Keratinocyte (primary cell): ENCODE measurements at regions not wholly inside any gene's neighbourhood (a gene's known extent, or its start where the extent isn't known, plus 50 kb on each side); places are given as distances from the start of the nearest gene placed in this dataset.

Experiments
- DNase-seq: peaks from one replicate; pipeline ENCODE4 v3.0.0-alpha.2; 2011; ENCODE audit warnings: low read depth, missing footprints, low spot score
- FAIRE-seq: peaks from 2 replicates; lab custom pipeline; 2011; peaks lifted over from hg19 to GRCh38; lab: Jason Lieb, UNC
- H2AFZ ChIP-seq: 2 replicates; pipeline ENCODE4 v1.6.0; 2012; ENCODE audit warnings: low read length, control low read depth, inconsistent platforms; ENCODE audit not compliant: control insufficient read depth
- H3K27ac ChIP-seq: 2 replicates; pipeline ENCODE4 v1.5.1; 2011; ENCODE audit warnings: low read length; ENCODE audit not compliant: control insufficient read depth, insufficient read depth
- H3K27me3 ChIP-seq: 3 replicates; pipeline ENCODE4 v1.6.0; 2011; ENCODE audit warnings: low read length; ENCODE audit not compliant: control insufficient read depth, insufficient read depth; ENCODE audit errors: extremely low read depth
- H3K36me3 ChIP-seq, 2 experiments: 2 replicates in 1 of 2; 3 replicates in 1 of 2; pipeline ENCODE4 v1.5.1; 2011; ENCODE audit warnings: low read length in 2 of 2, mild to moderate bottlenecking in 1 of 2; ENCODE audit not compliant: control insufficient read depth in 2 of 2, insufficient read depth in 2 of 2; ENCODE audit errors: extremely low read depth in 1 of 2
- H3K4me1 ChIP-seq: 3 replicates; pipeline ENCODE4 v1.5.1; 2011; ENCODE audit warnings: low read length; ENCODE audit not compliant: control insufficient read depth, insufficient read depth; ENCODE audit errors: extremely low read depth
- H3K4me2 ChIP-seq: 3 replicates; pipeline ENCODE4 v1.6.0; 2011; ENCODE audit warnings: low read depth, low read length; ENCODE audit not compliant: control insufficient read depth, insufficient read depth; ENCODE audit errors: extremely low read depth
- H3K4me3 ChIP-seq, 3 experiments: fragments of 200-600 bp in 1 of 3; sonication (generic) in 1 of 3; 2 replicates in 2 of 3; 3 replicates in 1 of 3; pipeline ENCODE4 v1.5.1; 2011 to 2016; ENCODE audit warnings: low read length in 3 of 3, mild to moderate bottlenecking in 3 of 3, control low read depth in 2 of 3, inconsistent platforms in 1 of 3, low read depth in 1 of 3, mixed read lengths in 1 of 3, mixed run types in 1 of 3, moderate library complexity in 1 of 3; ENCODE audit not compliant: control insufficient read depth in 2 of 3, insufficient read depth in 2 of 3; ENCODE audit errors: extremely low read depth in 1 of 3
- H3K79me2 ChIP-seq: 2 replicates; pipeline ENCODE4 v1.6.0; 2012; ENCODE audit warnings: low read length; ENCODE audit not compliant: control insufficient read depth, insufficient read depth
- H3K9ac ChIP-seq: 3 replicates; pipeline ENCODE4 v1.6.0; 2011; ENCODE audit warnings: low read length; ENCODE audit not compliant: control insufficient read depth, insufficient read depth; ENCODE audit errors: extremely low read depth
- H3K9me1 ChIP-seq: 3 replicates; pipeline ENCODE4 v1.6.0; 2011; ENCODE audit warnings: low read length; ENCODE audit not compliant: control insufficient read depth, insufficient read depth; ENCODE audit errors: extremely low read depth
- H3K9me3 ChIP-seq: 2 replicates; pipeline ENCODE4 v1.5.1; 2012; ENCODE audit warnings: low read depth, low read length; ENCODE audit not compliant: control insufficient read depth
- H4K20me1 ChIP-seq: 3 replicates; pipeline ENCODE4 v1.6.0; 2011; ENCODE audit warnings: low read length; ENCODE audit not compliant: control insufficient read depth, insufficient read depth; ENCODE audit errors: extremely low read depth
- EZH2 ChIP-seq: IDR thresholded peaks from one replicate; pipeline ENCODE4 v1.6.1; 2012; ENCODE audit warnings: inconsistent platforms, mild to moderate bottlenecking, low read length, moderate library complexity
- dilution Hi-C: fragments of 300-500 bp; cut with MboI; formaldehyde crosslinking; loops from one replicate; pipeline ENCODE4 v1.7.0; 2020; ENCODE audit warnings: low sequenced_read_pairs; ENCODE audit not compliant: extremely low pct_ligation_motif_present
- TF ChIP-seq, protein P1 (sequence below), 3 experiments: IDR thresholded peaks in 1 of 3; conservative IDR thresholded peaks in 1 of 3; optimal IDR thresholded peaks in 1 of 3; 2 replicates in 2 of 3; 3 replicates in 1 of 3; pipeline versions ENCODE3 to v1.5.1; 2011; ENCODE audit warnings: low read length in 3 of 3, mild to moderate bottlenecking in 3 of 3, moderate library complexity in 2 of 3, control low read depth in 1 of 3, inconsistent platforms in 1 of 3; ENCODE audit not compliant: insufficient read depth in 2 of 3; ENCODE audit errors: extremely low read depth in 1 of 3

DNA sequence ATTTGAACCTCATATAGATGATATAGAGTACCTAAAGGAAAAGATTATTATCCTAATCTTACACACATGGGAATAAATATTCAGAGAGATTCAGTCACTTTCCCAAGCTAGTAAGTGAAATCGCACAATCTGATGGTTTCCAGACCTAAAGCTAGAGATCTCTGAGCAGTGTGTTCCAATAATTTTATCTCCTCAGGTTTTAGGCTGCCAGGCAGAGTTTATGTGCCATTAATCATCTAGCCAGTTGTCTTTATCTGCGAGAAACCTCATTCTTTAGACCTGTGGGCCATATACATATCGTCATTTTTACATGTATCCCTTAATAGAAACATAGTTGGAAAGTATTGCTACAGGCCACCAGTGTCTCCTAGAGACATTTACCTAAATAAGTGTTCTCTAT, 647.2 kb upstream of the STEAP1 start:
- no peaks in the 10 kb centered on the region for H4K20me1 ChIP-seq
- no peaks in the 10 kb centered on the region for H3K27me3 ChIP-seq
- TF ChIP-seq EZH2: no peak
- TF ChIP-seq, protein P1, sequence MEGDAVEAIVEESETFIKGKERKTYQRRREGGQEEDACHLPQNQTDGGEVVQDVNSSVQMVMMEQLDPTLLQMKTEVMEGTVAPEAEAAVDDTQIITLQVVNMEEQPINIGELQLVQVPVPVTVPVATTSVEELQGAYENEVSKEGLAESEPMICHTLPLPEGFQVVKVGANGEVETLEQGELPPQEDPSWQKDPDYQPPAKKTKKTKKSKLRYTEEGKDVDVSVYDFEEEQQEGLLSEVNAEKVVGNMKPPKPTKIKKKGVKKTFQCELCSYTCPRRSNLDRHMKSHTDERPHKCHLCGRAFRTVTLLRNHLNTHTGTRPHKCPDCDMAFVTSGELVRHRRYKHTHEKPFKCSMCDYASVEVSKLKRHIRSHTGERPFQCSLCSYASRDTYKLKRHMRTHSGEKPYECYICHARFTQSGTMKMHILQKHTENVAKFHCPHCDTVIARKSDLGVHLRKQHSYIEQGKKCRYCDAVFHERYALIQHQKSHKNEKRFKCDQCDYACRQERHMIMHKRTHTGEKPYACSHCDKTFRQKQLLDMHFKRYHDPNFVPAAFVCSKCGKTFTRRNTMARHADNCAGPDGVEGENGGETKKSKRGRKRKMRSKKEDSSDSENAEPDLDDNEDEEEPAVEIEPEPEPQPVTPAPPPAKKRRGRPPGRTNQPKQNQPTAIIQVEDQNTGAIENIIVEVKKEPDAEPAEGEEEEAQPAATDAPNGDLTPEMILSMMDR (optimal IDR thresholded peaks at IDR 0.05 in 1 of 3, IDR thresholded peaks at IDR 0.05 in 1 of 3, conservative IDR thresholded peaks at IDR 0.05 in 1 of 3; ENCODE audit: extremely low read depth in 1 of 3, insufficient read depth in 2 of 3, low read length in 3 of 3): no peak
- no peak overlapping the region for H3K4me3 ChIP-seq
- dilution Hi-C loops: no loop called here
- no peaks in the 10 kb centered on the region for H3K79me2 ChIP-seq
- no peaks in the 10 kb centered on the region for H3K9me1 ChIP-seq
- no peak overlapping the region for H3K4me2 ChIP-seq
- H2AFZ ChIP-seq: no peak overlapping the region
- H3K36me3 ChIP-seq: no peaks in the 10 kb centered on the region
- H3K9ac ChIP-seq: no peak overlapping the region
- no peak for FAIRE-seq
- H3K9me3 ChIP-seq: no peaks in the 10 kb centered on the region
- no peak for DNase-seq
- H3K4me1 ChIP-seq: no peaks in the 10 kb centered on the region
- H3K27ac ChIP-seq: no peak overlapping the region

DNA sequence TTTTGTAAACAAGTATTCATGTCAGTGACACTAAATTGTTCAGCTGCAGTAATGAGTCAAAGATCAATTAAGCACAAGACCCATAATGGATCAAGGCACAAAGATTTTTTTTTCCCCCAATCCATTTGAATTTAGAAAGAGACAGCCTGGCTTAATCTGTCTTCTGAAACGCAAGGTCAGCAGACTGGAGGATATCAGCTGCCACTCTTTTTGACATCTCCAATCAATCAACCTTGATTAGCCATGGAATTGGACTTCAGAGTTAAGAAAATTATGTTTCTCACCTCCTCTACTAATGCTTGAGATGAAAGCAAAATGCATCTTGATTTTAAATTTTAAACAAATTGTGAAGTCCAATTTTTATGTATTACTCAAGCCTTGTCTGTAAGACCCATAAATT, 642.4 kb upstream of the STEAP1 start:
- Histone ChIP-seq H3K4me1 (no peaks in the 10 kb centered on the region), H2AFZ (no peak overlapping the region), H3K4me2 (no peak overlapping the region), H3K9me3 (no peaks in the 10 kb centered on the region), H3K27ac (no peak overlapping the region), H3K27me3 (no peaks in the 10 kb centered on the region), H3K79me2 (no peaks in the 10 kb centered on the region), H3K9me1 (no peaks in the 10 kb centered on the region), H4K20me1 (no peaks in the 10 kb centered on the region), H3K9ac (no peak overlapping the region), H3K36me3 (no peaks in the 10 kb centered on the region), H3K4me3 (no peak overlapping the region)
- DNase-seq (no peak), FAIRE-seq (no peak)
- dilution Hi-C loops: no loop called here
- no peak for TF ChIP-seq EZH2
- TF ChIP-seq, protein P1 (optimal IDR thresholded peaks at IDR 0.05 in 1 of 3, IDR thresholded peaks at IDR 0.05 in 1 of 3, conservative IDR thresholded peaks at IDR 0.05 in 1 of 3; ENCODE audit: extremely low read depth in 1 of 3, insufficient read depth in 2 of 3, low read length in 3 of 3): no peak
